ENCODE measurements at regions not wholly inside any gene's neighbourhood (a gene's known extent, or its start where the extent isn't known, plus 50 kb on each side); places are given as distances from the start of the nearest gene placed in this dataset.
"Not testable (repeated sequence)": the region's sequence is repeated elsewhere in the genome, so short reads cannot be mapped to it uniquely, and the experiment has no call there.

DNA sequence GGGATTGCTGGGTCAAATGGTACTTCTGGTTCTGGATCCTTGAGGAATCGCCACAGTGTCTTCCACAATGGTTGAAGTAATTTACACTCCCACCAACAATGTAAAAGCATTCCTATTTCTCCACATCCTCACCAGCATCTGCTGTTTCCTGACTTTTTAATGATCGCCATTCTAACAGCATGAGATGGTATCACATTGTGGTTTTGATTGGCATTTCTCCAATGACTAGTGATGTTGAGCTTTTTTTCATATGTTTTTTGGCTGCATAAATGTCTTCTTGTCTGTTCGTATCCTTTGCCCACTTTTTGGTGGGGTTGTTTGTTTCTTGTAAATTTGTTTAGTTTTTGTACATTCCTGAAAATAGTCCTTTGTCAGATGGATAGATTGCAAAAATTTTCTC lies 2125.7 kb downstream of the PCDH9 start:
- TF ChIP-seq CTCF, POLR2A (IDR thresholded peaks at IDR 0.05): not testable (repeated sequence)
